HG03103 (cell line): ENCODE measurements at regions not wholly inside any gene's neighbourhood (a gene's known extent, or its start where the extent isn't known, plus 50 kb on each side); places are given as distances from the start of the nearest gene placed in this dataset.
"Not testable (repeated sequence)": the region's sequence is repeated elsewhere in the genome, so short reads cannot be mapped to it uniquely, and the experiment has no call there.

Source experiments
- ATAC-seq: cut with Tn5 transposase; IDR thresholded peaks from one replicate; pipeline ENCODE4 v1.9.1; 2021; ENCODE audit warnings: low read depth; ENCODE audit not compliant: unreplicated experiment

GRCh38 chr3:107208796-107209195 lies 168.4 kb upstream of the CCDC54 start:
- no peak for ATAC-seq

- ATAC-seq, result no peak
Observed at GRCh38 chr3:107209302-107209990, 167.8 kb upstream of the CCDC54 start.

- no peak for ATAC-seq
Observed at GRCh38 chr3:107211608-107212007, 165.6 kb upstream of the CCDC54 start.

- ATAC-seq, result no peak
Observed at GRCh38 chr3:107212618-107213017, 164.6 kb upstream of the CCDC54 start.

GRCh38 chr3:107213044-107213669 lies 164.1 kb upstream of the CCDC54 start:
- no peak for ATAC-seq

- ATAC-seq, result no peak
Observed at GRCh38 chr3:107216229-107216628, 161.0 kb upstream of the CCDC54 start.

GRCh38 chr3:107216711-107217110 lies 160.5 kb upstream of the CCDC54 start:
- no peak for ATAC-seq

GRCh38 chr3:107217172-107217571 lies 160.1 kb upstream of the CCDC54 start:
- ATAC-seq, result no peak

GRCh38 chr3:107218864-107219269 lies 158.4 kb upstream of the CCDC54 start:
- no peak for ATAC-seq

GRCh38 chr3:107220538-107220937 lies 156.7 kb upstream of the CCDC54 start:
- ATAC-seq, result no peak

- no peak for ATAC-seq
Observed at GRCh38 chr3:107221856-107222255, 155.4 kb upstream of the CCDC54 start.

GRCh38 chr3:107222907-107223306 lies 154.3 kb upstream of the CCDC54 start:
- no peak for ATAC-seq

GRCh38 chr3:107224026-107224596 lies 153.1 kb upstream of the CCDC54 start:
- no peak for ATAC-seq

GRCh38 chr3:107227091-107227490 lies 150.1 kb upstream of the CCDC54 start:
- ATAC-seq, result no peak

- not testable (repeated sequence) for ATAC-seq
Observed at GRCh38 chr3:107233877-107234276, 143.4 kb upstream of the CCDC54 start.

GRCh38 chr3:107235193-107235927 lies 141.9 kb upstream of the CCDC54 start:
- no peak for ATAC-seq

GRCh38 chr3:107235928-107236315 lies 141.3 kb upstream of the CCDC54 start:
- peak; percentile 44 for ATAC-seq

- ATAC-seq, result no peak
Observed at GRCh38 chr3:107236655-107237337, 140.4 kb upstream of the CCDC54 start.

- no peak for ATAC-seq
Observed at GRCh38 chr3:107238787-107239186, 138.5 kb upstream of the CCDC54 start.

GRCh38 chr3:107239703-107240102 lies 137.5 kb upstream of the CCDC54 start:
- ATAC-seq, result no peak
